HCT116 (cell line): ENCODE measurements at regions not wholly inside any gene's neighbourhood (a gene's known extent, or its start where the extent isn't known, plus 50 kb on each side); places are given as distances from the start of the nearest gene placed in this dataset.

ENCODE experiments used
- ATAC-seq: fragments of 200-7000 bp; cut with Tn5 transposase; 2 replicates; pipeline ENCODE4 v1.9.1; 2020; ENCODE audit warnings: mild to moderate bottlenecking, moderate library complexity
- BruUV-seq: library from RNA; stranded (reverse); fragments of 400-500 nt; replicated peaks from 2 replicates; lab custom pipeline; 2021; lab: Mats Ljungman, UMichigan
- CTCF ChIA-PET: fragments of 300-600 bp; sonication (Branson Sonifier 250); formaldehyde crosslinking; loops from one replicate; lab custom pipeline; 2021; ENCODE audit warnings: antibody characterized with exemption; lab: Charles Lee
- POLR2A ChIA-PET: fragments of 300-600, 350-600 bp; sonication (Branson Sonifier 250); formaldehyde crosslinking; loops from one replicate; lab custom pipeline; 2021; ENCODE audit warnings: antibody characterized with exemption; lab: Charles Lee
- RAD21 ChIA-PET, 2 experiments: fragments of 300-600 bp; sonication (Branson Sonifier 250); formaldehyde crosslinking; loops; one replicate each; lab custom pipeline; 2023; ENCODE audit warnings: low total read pairs in 2 of 2; ENCODE audit not compliant: uncharacterized antibody in 2 of 2, unreplicated experiment in 2 of 2, low non-redundant PET in 1 of 2; lab: Charles Lee
- DNase-seq: peaks from one replicate; pipeline ENCODE4 v3.0.0-alpha.2; 2010; ENCODE audit warnings: low read depth, low spot score
- H2AFZ ChIP-seq: fragments of 200-600 bp; shearing (Covaris generic), sonication (generic); 2 replicates; pipeline ENCODE4 v1.6.1; 2017; ENCODE audit warnings: low read depth, mixed run types, mixed read lengths, antibody characterized with exemption, low read length; ENCODE audit not compliant: poor library complexity, severe bottlenecking
- H3K27ac ChIP-seq: 2 replicates; pipeline ENCODE4 v1.5.1; 2012; ENCODE audit warnings: low read depth, low read length
- H3K27me3 ChIP-seq: fragments of 200-600 bp; sonication (generic); 2 replicates; pipeline ENCODE4 v1.6.1; 2016; ENCODE audit warnings: mixed run types, low read length, mixed read lengths; ENCODE audit not compliant: insufficient read depth
- H3K36me3 ChIP-seq, 2 experiments: fragments of 200-500 bp in 1 of 2; fragments of 200-600 bp in 1 of 2; sonication (Bioruptor generic) in 1 of 2; sonication (generic) in 1 of 2; 2 replicates each; pipeline versions ENCODE4 v1.5.1 to v1.6.1; 2014 to 2016; ENCODE audit warnings: low read length in 2 of 2, inconsistent platforms in 1 of 2, mixed read lengths in 1 of 2, mixed run types in 1 of 2; ENCODE audit not compliant: insufficient read depth in 2 of 2, control insufficient read depth in 1 of 2
- H3K4me1 ChIP-seq, 2 experiments: fragments of 200-600 bp in 1 of 2; sonication (generic) in 1 of 2; 2 replicates each; pipeline versions ENCODE4 v1.5.1 to v1.6.1; 2012 to 2017; ENCODE audit warnings: low read length in 2 of 2, inconsistent platforms in 1 of 2, mild to moderate bottlenecking in 1 of 2, mixed read lengths in 1 of 2, mixed run types in 1 of 2, moderate library complexity in 1 of 2; ENCODE audit not compliant: insufficient read depth in 2 of 2, control insufficient read depth in 1 of 2
- H3K4me2 ChIP-seq: fragments of 200-600 bp; sonication (generic); 2 replicates; pipeline ENCODE4 v1.6.1; 2017; ENCODE audit warnings: mixed run types, low read length, mixed read lengths
- H3K4me3 ChIP-seq, 2 experiments: fragments of 200-600 bp in 1 of 2; sonication (generic) in 1 of 2; replicated peaks in 1 of 2; 2 replicates each; pipeline ENCODE4 v1.5.1; 2011 to 2016; ENCODE audit warnings: low read length in 2 of 2, control low read depth in 1 of 2, low read depth in 1 of 2, mild to moderate bottlenecking in 1 of 2, mixed read lengths in 1 of 2, mixed run types in 1 of 2
- H3K79me2 ChIP-seq: fragments of 200-600 bp; sonication (generic); 2 replicates; pipeline ENCODE4 v1.6.1; 2017; ENCODE audit warnings: mild to moderate bottlenecking, mixed run types, low read length, moderate library complexity, mixed read lengths; ENCODE audit not compliant: insufficient read depth
- H3K9ac ChIP-seq: fragments of 200-600 bp; sonication (generic); 2 replicates; pipeline ENCODE4 v1.6.1; 2016; ENCODE audit warnings: low read length, mixed read lengths
- H3K9me2 ChIP-seq: fragments of 200-600 bp; sonication (generic), shearing (Covaris generic); 2 replicates; pipeline ENCODE4 v1.6.1; 2017; ENCODE audit warnings: mixed run types, mild to moderate bottlenecking, moderate library complexity; ENCODE audit not compliant: insufficient read depth
- H3K9me3 ChIP-seq, 2 experiments: fragments of 200-500 bp in 1 of 2; fragments of 200-600 bp in 1 of 2; sonication (Bioruptor generic) in 1 of 2; sonication (generic) in 1 of 2; 2 replicates each; pipeline ENCODE4 v1.6.1; 2014 to 2017; ENCODE audit warnings: low read length in 2 of 2, mixed read lengths in 2 of 2, inconsistent platforms in 1 of 2, low read depth in 1 of 2, mild to moderate bottlenecking in 1 of 2, mixed run types in 1 of 2, moderate library complexity in 1 of 2; ENCODE audit not compliant: control insufficient read depth in 1 of 2, insufficient read depth in 1 of 2
- H4K20me1 ChIP-seq: fragments of 200-600 bp; sonication (generic), shearing (Covaris generic); 2 replicates; pipeline ENCODE4 v1.6.1; 2017; ENCODE audit warnings: mixed run types, mild to moderate bottlenecking, moderate library complexity; ENCODE audit not compliant: insufficient read depth
- CBX3 ChIP-seq: IDR thresholded peaks from 2 replicates; pipeline ENCODE4 v1.6.1; 2012; ENCODE audit warnings: low read depth
- CTCF ChIP-seq, 3 experiments: fragments of 200-600 bp in 1 of 3; sonication (generic) in 1 of 3; IDR thresholded peaks in 2 of 3; conservative IDR thresholded peaks in 1 of 3; 2 replicates each; pipeline ENCODE4 v1.5.1; 2012 to 2017; ENCODE audit warnings: low read depth in 2 of 3, low read length in 2 of 3, antibody characterized with exemption in 1 of 3, borderline replicate concordance in 1 of 3, control low read depth in 1 of 3, mild to moderate bottlenecking in 1 of 3, mixed read lengths in 1 of 3, mixed run types in 1 of 3, moderate library complexity in 1 of 3; ENCODE audit not compliant: insufficient read depth in 1 of 3
- ELF1 ChIP-seq: IDR thresholded peaks from 2 replicates; pipeline ENCODE4 v1.6.1; 2012; ENCODE audit warnings: low read depth, borderline replicate concordance
- EZH2 ChIP-seq: fragments of 200-600 bp; sonication (generic); IDR thresholded peaks from 2 replicates; pipeline ENCODE4 v1.6.1; 2017; ENCODE audit warnings: antibody characterized with exemption, mixed run types
- JUND ChIP-seq: IDR thresholded peaks from 2 replicates; pipeline ENCODE4 v1.6.1; 2012
- POLR2A ChIP-seq: IDR thresholded peaks from 2 replicates; pipeline ENCODE4 v1.7.0; 2011; ENCODE audit warnings: borderline replicate concordance; ENCODE audit not compliant: insufficient read depth, insufficient read length; ENCODE audit errors: extremely low read depth
- POLR2AphosphoS5 ChIP-seq: IDR thresholded peaks from 2 replicates; pipeline ENCODE4 v1.6.1; 2011; ENCODE audit warnings: mild to moderate bottlenecking, low read depth, low read length, moderate library complexity
- RAD21 ChIP-seq: IDR thresholded peaks from 2 replicates; pipeline ENCODE4 v1.6.1; 2012; ENCODE audit warnings: low read depth, mild to moderate bottlenecking
- SIN3A ChIP-seq: IDR thresholded peaks from 2 replicates; pipeline ENCODE4 v1.6.1; 2012; ENCODE audit warnings: low read depth
- SP1 ChIP-seq: IDR thresholded peaks from 2 replicates; pipeline ENCODE4 v1.6.1; 2012; ENCODE audit warnings: low read depth
- SRF ChIP-seq: IDR thresholded peaks from 2 replicates; pipeline ENCODE4 v1.6.1; 2012; ENCODE audit warnings: low read depth
- YY1 ChIP-seq: IDR thresholded peaks from 2 replicates; pipeline ENCODE4 v1.6.1; 2011; ENCODE audit warnings: low read length, low read depth, moderate library complexity, mild to moderate bottlenecking; ENCODE audit not compliant: insufficient replicate concordance; ENCODE audit errors: extremely low read depth
- ZFX ChIP-seq: fragments of 450-650 bp; IDR thresholded peaks from 2 replicates; pipeline ENCODE4 v1.6.1; 2017
- intact Hi-C: fragments of 100-400 bp; cut with micrococcal nuclease; formaldehyde crosslinking; loops from 2 replicates; pipeline ENCODE4 v1.10.0; 2022

GRCh38 chr2:122960759-122961641, 1064.1 kb upstream of the CNTNAP5 start:
- H3K27ac ChIP-seq = no peak overlapping the region
- no peaks in the 10 kb centered on the region for H3K27me3 ChIP-seq
- no peak overlapping the region for H3K4me2 ChIP-seq
- no peak overlapping the region for H3K9ac ChIP-seq
- H3K4me1 ChIP-seq = no peaks in the 10 kb centered on the region
- no TSS peak for BruUV-seq
- intact Hi-C loops = no loop called here
- peaks cover 10 to 26% of the 10 kb centered on the region in 2 experiments; a peak in 3 of 4 replicates for H3K9me3 ChIP-seq
- H3K79me2 ChIP-seq = no peaks in the 10 kb centered on the region
- no peak overlapping the region for H3K4me3 ChIP-seq
- RAD21 ChIA-PET = no interaction called here
- ATAC-seq = no peak
- DNase-seq = no peak
- POLR2A ChIA-PET = no interaction called here
- no peak overlapping the region for H2AFZ ChIP-seq
- H3K36me3 ChIP-seq = no peaks in the 10 kb centered on the region
- TF ChIP-seq RAD21 (no peak), POLR2A (no peak), POLR2AphosphoS5 (no peak), JUND (no peak), CTCF (IDR thresholded peaks at IDR 0.05 in 2 of 3, conservative IDR thresholded peaks at IDR 0.05 in 1 of 3; ENCODE audit: borderline replicate concordance in 1 of 3, insufficient read depth in 1 of 3, low read depth in 2 of 3, low read length in 2 of 3) (no peak), EZH2 (no peak), ZFX (no peak), ELF1 (no peak), SIN3A (no peak), SRF (no peak), CBX3 (no peak), YY1 (no peak), SP1 (no peak)
- CTCF ChIA-PET = no interaction called here
- H4K20me1 ChIP-seq = no peaks in the 10 kb centered on the region
- H3K9me2 ChIP-seq = no peaks in the 10 kb centered on the region
